ENCODE measurements at regions not wholly inside any gene's neighbourhood (a gene's known extent, or its start where the extent isn't known, plus 50 kb on each side); places are given as distances from the start of the nearest gene placed in this dataset.

DNA sequence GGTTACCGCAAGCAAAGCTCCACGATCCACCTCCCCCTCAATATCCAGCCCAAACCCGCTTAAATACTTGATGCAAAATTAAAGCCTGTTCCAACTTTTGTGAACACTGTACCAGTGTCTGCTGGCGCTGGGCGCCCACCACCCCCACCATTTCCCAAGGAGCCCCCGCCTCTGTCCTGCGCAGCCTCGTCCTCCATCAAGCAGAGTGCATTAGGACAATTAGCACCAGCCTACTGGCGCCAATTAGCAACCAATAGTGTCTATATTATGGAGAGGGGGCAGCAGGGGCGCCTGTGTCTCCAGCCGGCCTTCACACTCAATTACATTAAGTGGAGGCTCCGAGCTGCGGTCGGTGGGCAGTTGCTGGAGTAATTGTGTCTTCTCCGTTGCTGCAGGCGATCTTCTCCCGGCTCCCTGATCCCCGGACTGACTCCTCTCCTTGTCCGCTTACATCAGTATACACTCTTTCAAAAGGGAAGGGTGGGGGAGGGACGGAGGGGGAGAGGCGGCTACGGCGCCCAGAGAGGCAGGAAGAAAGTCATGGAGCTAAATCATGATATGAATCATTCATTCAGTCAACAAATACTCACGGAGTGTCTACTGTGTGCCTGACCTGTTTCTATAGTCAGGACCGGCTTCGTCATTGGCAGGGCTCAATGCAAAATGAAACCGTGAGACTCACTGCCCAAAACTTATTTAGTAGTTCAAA lies 707.3 kb downstream of the MED13L start:
- Histone ChIP-seq H3K9me2 (ENCODE audit: insufficient read depth) (no peaks in the 10 kb centered on the region), H3K4me3 (no peak overlapping the region), H4K20me1 (ENCODE audit: insufficient read depth) (no peaks in the 10 kb centered on the region), H3K4me1 (ENCODE audit: insufficient read depth) (no peaks in the 10 kb centered on the region), H3K9me3 (ENCODE audit: low read depth) (no peaks in the 10 kb centered on the region), H3K79me2 (ENCODE audit: insufficient read depth) (no peaks in the 10 kb centered on the region), H3K9ac (no peak overlapping the region), H3F3A (ENCODE audit: insufficient read depth) (no peaks in the 10 kb centered on the region), H3K27ac (no peak overlapping the region), H3K27me3 (replicated peaks; ENCODE audit: insufficient read depth) (no peaks in the 10 kb centered on the region), H2AFZ (no peak overlapping the region), H3K36me3 (ENCODE audit: low read depth) (no peaks in the 10 kb centered on the region), H3K4me2 (ENCODE audit: unreplicated experiment) (no peak overlapping the region)
- no peak for DNase-seq
- in situ Hi-C loops (cut with MboI): no loop called here
- TF ChIP-seq EZH2 (IDR thresholded peaks at IDR 0.05; ENCODE audit: insufficient read depth, poor library complexity, severe bottlenecking): no peak
- no peak for TF ChIP-seq EZH2phosphoT487 (IDR thresholded peaks at IDR 0.05; ENCODE audit: insufficient read depth, low read depth)
- 86% methylated on average over 27 of the region's 27 CpGs for WGBS, 2 experiments (ENCODE audit: low coverage in 1 of 2, low lambda C conversion rate in 2 of 2, missing lambda C conversion rate in 2 of 2)

DNA sequence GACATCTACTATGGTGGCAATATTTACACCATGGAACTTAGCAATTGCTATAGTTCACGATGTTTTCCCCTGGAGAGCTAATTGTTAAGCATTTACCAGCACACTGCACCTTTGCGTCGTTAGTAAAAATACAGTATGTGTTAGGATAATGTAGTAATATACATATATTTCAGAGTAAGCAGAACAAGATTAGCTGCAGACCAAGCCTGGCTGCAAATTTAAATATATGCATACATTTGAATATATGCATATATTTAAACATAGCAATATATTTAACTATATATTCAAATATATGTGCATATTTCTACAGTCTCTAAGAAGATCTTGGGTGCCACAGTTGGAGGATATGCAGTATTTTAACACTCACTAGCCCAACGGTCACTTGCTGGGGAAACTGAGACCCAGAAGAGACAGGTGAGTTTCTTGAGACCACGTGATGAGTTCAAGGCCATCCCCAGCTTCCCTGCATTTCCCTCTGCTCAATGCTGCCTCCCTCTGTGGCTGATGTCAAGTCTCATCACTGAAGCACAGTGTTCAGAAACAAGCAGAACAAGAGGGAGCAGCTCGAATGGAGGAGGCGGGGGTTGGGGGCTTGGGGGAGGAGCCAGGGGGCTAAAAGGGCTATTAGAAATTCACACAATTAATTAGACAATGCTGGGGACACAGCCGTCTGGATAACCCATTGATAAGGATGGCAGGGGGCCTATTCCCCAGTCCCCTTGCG lies 708.0 kb downstream of the MED13L start:
- no peak for TF ChIP-seq EZH2 (IDR thresholded peaks at IDR 0.05; ENCODE audit: insufficient read depth, poor library complexity, severe bottlenecking)
- TF ChIP-seq EZH2phosphoT487 (IDR thresholded peaks at IDR 0.05; ENCODE audit: insufficient read depth, low read depth): no peak
- H3F3A ChIP-seq (ENCODE audit: insufficient read depth): no peaks in the 10 kb centered on the region
- no peaks in the 10 kb centered on the region for H3K9me2 ChIP-seq (ENCODE audit: insufficient read depth)
- H3K9me3 ChIP-seq (ENCODE audit: low read depth): no peaks in the 10 kb centered on the region
- in situ Hi-C loops (cut with MboI): no loop called here
- no peaks in the 10 kb centered on the region for H3K36me3 ChIP-seq (ENCODE audit: low read depth)
- H2AFZ ChIP-seq: no peak overlapping the region
- no peak for DNase-seq
- no peaks in the 10 kb centered on the region for H4K20me1 ChIP-seq (ENCODE audit: insufficient read depth)
- H3K4me3 ChIP-seq: no peak overlapping the region
- H3K27ac ChIP-seq: no peak overlapping the region
- WGBS, 2 experiments (ENCODE audit: low coverage in 1 of 2, low lambda C conversion rate in 2 of 2, missing lambda C conversion rate in 2 of 2): 84 to 86% methylated on average over 7 to 9 of the region's 9 CpGs
- no peaks in the 10 kb centered on the region for H3K27me3 ChIP-seq (replicated peaks; ENCODE audit: insufficient read depth)
- no peak overlapping the region for H3K9ac ChIP-seq
- H3K79me2 ChIP-seq (ENCODE audit: insufficient read depth): no peaks in the 10 kb centered on the region
- no peaks in the 10 kb centered on the region for H3K4me1 ChIP-seq (ENCODE audit: insufficient read depth)
- H3K4me2 ChIP-seq (ENCODE audit: unreplicated experiment): no peak overlapping the region

DNA sequence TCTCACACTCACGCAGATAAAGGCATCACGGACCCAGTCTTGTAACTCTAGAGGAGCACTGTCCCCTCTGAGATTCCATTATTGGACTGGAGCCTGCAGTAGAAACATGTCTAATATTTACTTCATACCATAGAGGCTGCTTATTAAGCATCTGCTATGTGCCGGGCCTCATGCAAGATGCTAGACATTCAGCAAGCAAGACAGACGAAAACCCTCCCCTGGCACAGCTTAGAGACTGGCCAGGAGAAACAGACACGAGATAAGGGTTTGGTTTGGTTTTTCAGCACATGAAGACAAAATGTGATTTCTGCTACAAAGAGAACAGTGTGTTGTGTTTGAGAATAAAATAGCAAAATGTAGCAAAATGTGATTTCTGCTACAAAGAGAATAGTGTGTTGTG lies 719.2 kb downstream of the MED13L start:
- in situ Hi-C loops (cut with MboI): no loop called here
- Histone ChIP-seq H2AFZ (no peak overlapping the region), H3K4me2 (ENCODE audit: unreplicated experiment) (no peak overlapping the region), H3K79me2 (ENCODE audit: insufficient read depth) (no peaks in the 10 kb centered on the region), H3K27ac (no peak overlapping the region), H3K4me1 (ENCODE audit: insufficient read depth) (no peaks in the 10 kb centered on the region), H3K9me2 (ENCODE audit: insufficient read depth) (no peaks in the 10 kb centered on the region), H3K36me3 (ENCODE audit: low read depth) (no peaks in the 10 kb centered on the region), H3K9ac (no peak overlapping the region), H3K27me3 (replicated peaks; ENCODE audit: insufficient read depth) (no peaks in the 10 kb centered on the region), H4K20me1 (ENCODE audit: insufficient read depth) (no peaks in the 10 kb centered on the region), H3K4me3 (no peak overlapping the region), H3K9me3 (ENCODE audit: low read depth) (no peaks in the 10 kb centered on the region), H3F3A (ENCODE audit: insufficient read depth) (no peaks in the 10 kb centered on the region)
- 83 to 84% methylated on average over 5 of the region's 5 CpGs for WGBS, 2 experiments (ENCODE audit: low coverage in 1 of 2, low lambda C conversion rate in 2 of 2, missing lambda C conversion rate in 2 of 2)
- no peak for TF ChIP-seq EZH2 (IDR thresholded peaks at IDR 0.05; ENCODE audit: insufficient read depth, poor library complexity, severe bottlenecking)
- TF ChIP-seq EZH2phosphoT487 (IDR thresholded peaks at IDR 0.05; ENCODE audit: insufficient read depth, low read depth): no peak
- DNase-seq: no peak

DNA sequence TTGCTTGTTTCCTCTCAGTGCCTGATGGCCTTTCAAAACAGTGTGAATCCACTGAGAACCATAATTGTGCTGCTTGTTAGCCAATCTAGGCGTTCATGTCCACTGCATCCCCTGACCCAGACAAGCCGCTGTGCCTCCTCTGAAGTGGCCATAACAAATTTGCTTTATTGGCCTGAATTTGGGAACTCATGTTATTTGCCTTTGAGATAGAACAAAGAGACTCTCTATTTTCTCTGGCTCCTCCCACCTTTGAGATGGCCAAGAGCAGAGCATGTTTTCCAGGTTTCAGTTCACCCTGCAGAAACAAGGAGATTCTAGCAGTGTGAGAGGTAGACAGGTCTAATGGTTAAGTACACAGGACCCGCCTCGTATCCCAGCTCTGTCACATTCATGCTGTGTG lies 723.9 kb downstream of the MED13L start:
- no peaks in the 10 kb centered on the region for H3K9me2 ChIP-seq (ENCODE audit: insufficient read depth)
- in situ Hi-C loops (cut with MboI): no loop called here
- no peak overlapping the region for H3K4me3 ChIP-seq
- TF ChIP-seq EZH2phosphoT487 (IDR thresholded peaks at IDR 0.05; ENCODE audit: insufficient read depth, low read depth): no peak
- TF ChIP-seq EZH2 (IDR thresholded peaks at IDR 0.05; ENCODE audit: insufficient read depth, poor library complexity, severe bottlenecking): no peak
- no peak for DNase-seq
- no peak overlapping the region for H3K27ac ChIP-seq
- no peaks in the 10 kb centered on the region for H3K36me3 ChIP-seq (ENCODE audit: low read depth)
- H3K4me2 ChIP-seq (ENCODE audit: unreplicated experiment): no peak overlapping the region
- 84 to 87% methylated on average over 4 of the region's 4 CpGs for WGBS, 2 experiments (ENCODE audit: low coverage in 1 of 2, low lambda C conversion rate in 2 of 2, missing lambda C conversion rate in 2 of 2)
- H2AFZ ChIP-seq: no peak overlapping the region
- no peaks in the 10 kb centered on the region for H3F3A ChIP-seq (ENCODE audit: insufficient read depth)
- no peaks in the 10 kb centered on the region for H3K27me3 ChIP-seq (replicated peaks; ENCODE audit: insufficient read depth)
- H3K9me3 ChIP-seq (ENCODE audit: low read depth): no peaks in the 10 kb centered on the region
- H3K79me2 ChIP-seq (ENCODE audit: insufficient read depth): no peaks in the 10 kb centered on the region
- peaks cover 5% of the 10 kb centered on the region; the same call in 1 of the 2 replicates for H3K4me1 ChIP-seq (ENCODE audit: insufficient read depth)
- no peak overlapping the region for H3K9ac ChIP-seq
- no peaks in the 10 kb centered on the region for H4K20me1 ChIP-seq (ENCODE audit: insufficient read depth)

Data from GM23248 (cell line).